ENCODE measurements at regions not wholly inside any gene's neighbourhood (a gene's known extent, or its start where the extent isn't known, plus 50 kb on each side); places are given as distances from the start of the nearest gene placed in this dataset.
"Not testable (repeated sequence)": the region's sequence is repeated elsewhere in the genome, so short reads cannot be mapped to it uniquely, and the experiment has no call there.

- DNase-seq: no peak
Measured at GRCh38 chr5:57394421-57395210, 88.0 kb downstream of the ACTBL2 start.

- peak; percentile 51 for DNase-seq
Measured at GRCh38 chr5:57386958-57387357, 95.7 kb downstream of the ACTBL2 start.

GRCh38 chr5:57383093-57383861 lies 99.3 kb downstream of the ACTBL2 start:
- peak; percentile 88 for DNase-seq

GRCh38 chr5:57382655-57383054 lies 100.0 kb downstream of the ACTBL2 start:
- DNase-seq: no peak

- DNase-seq: no peak
Measured at GRCh38 chr5:57370376-57370775, 112.2 kb downstream of the ACTBL2 start.

- DNase-seq: no peak
Measured at GRCh38 chr5:57368010-57368409, 114.6 kb downstream of the ACTBL2 start.

GRCh38 chr5:57366744-57367143 lies 115.9 kb downstream of the ACTBL2 start:
- no peak for DNase-seq

- DNase-seq: no peak
Measured at GRCh38 chr5:57362951-57363350, 119.7 kb downstream of the ACTBL2 start.

- no peak for DNase-seq
Measured at GRCh38 chr5:57360871-57361270, 121.7 kb downstream of the ACTBL2 start.

GRCh38 chr5:57358796-57359592 lies 123.6 kb downstream of the ACTBL2 start:
- DNase-seq: no peak

- DNase-seq: not testable (repeated sequence)
Measured at GRCh38 chr5:57356850-57357249, 125.8 kb downstream of the ACTBL2 start.

- DNase-seq: peak; percentile 5
Measured at GRCh38 chr5:57349214-57349613, 133.4 kb downstream of the ACTBL2 start.

GRCh38 chr5:57348376-57349140 lies 134.1 kb downstream of the ACTBL2 start:
- DNase-seq: no peak

GRCh38 chr5:57346328-57346727 lies 136.3 kb downstream of the ACTBL2 start:
- DNase-seq: no peak

GRCh38 chr5:57341380-57341979 lies 141.1 kb downstream of the ACTBL2 start:
- DNase-seq: no peak

GRCh38 chr5:57340681-57341080 lies 141.9 kb downstream of the ACTBL2 start:
- DNase-seq: peak; percentile 4

GRCh38 chr5:57339521-57339920 lies 143.1 kb downstream of the ACTBL2 start:
- DNase-seq: no peak

GRCh38 chr5:57338868-57339340 lies 143.7 kb downstream of the ACTBL2 start:
- no peak for DNase-seq

- DNase-seq: peak; percentile 82
Measured at GRCh38 chr5:57338068-57338867, 144.3 kb downstream of the ACTBL2 start.

- DNase-seq: no peak
Measured at GRCh38 chr5:57335092-57335660, 147.4 kb downstream of the ACTBL2 start.

GRCh38 chr5:57334475-57334874 lies 148.1 kb downstream of the ACTBL2 start:
- DNase-seq: no peak
